IPS-15b (cell line): ENCODE measurements at regions not wholly inside any gene's neighbourhood (a gene's known extent, or its start where the extent isn't known, plus 50 kb on each side); places are given as distances from the start of the nearest gene placed in this dataset.

Experiments used
- H3K27me3 ChIP-seq: one replicate; pipeline ENCODE4 v1.6.1; 2013; ENCODE audit warnings: low read length; ENCODE audit not compliant: control insufficient read depth, insufficient read depth
- H3K36me3 ChIP-seq: one replicate; pipeline ENCODE4 v1.6.1; 2013; ENCODE audit warnings: low read length; ENCODE audit not compliant: control insufficient read depth, insufficient read depth
- H3K4me1 ChIP-seq: one replicate; pipeline ENCODE4 v1.6.1; 2013; ENCODE audit warnings: mild to moderate bottlenecking, low read length; ENCODE audit not compliant: control insufficient read depth, insufficient read depth
- H3K4me3 ChIP-seq: one replicate; pipeline ENCODE4 v1.5.1; 2013; ENCODE audit warnings: low read depth, low read length
- H3K9ac ChIP-seq: one replicate; pipeline ENCODE4 v1.6.1; 2013; ENCODE audit warnings: low read depth, mild to moderate bottlenecking, low read length
- H3K9me3 ChIP-seq: one replicate; pipeline ENCODE4 v1.6.1; 2013; ENCODE audit warnings: mild to moderate bottlenecking, low read length; ENCODE audit not compliant: control insufficient read depth, insufficient read depth

DNA sequence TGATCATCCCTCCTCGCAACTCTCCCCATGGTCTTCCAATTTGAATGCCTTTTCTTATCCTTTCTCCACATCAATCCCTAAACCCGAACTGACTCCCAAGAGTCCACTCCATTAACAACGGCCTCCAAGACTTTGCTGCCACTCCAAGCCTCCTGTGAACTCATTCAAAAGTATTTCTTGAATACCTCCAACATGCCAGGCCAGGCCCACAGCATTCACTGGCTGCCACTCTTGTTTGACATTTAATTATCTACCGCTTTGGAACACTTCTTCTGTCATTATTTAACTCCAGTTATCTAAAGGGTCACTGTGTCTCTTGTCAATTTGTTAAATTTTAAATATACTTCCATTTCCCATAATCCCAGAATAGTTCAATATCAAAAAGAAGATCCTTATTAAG, 378.9 kb downstream of the EFNA5 start:
- no peaks in the 10 kb centered on the region for H3K36me3 ChIP-seq
- H3K4me3 ChIP-seq: no peak overlapping the region
- H3K9ac ChIP-seq: no peak overlapping the region
- no peaks in the 10 kb centered on the region for H3K27me3 ChIP-seq
- H3K4me1 ChIP-seq: peaks cover 3% of the 10 kb centered on the region
- H3K9me3 ChIP-seq: no peaks in the 10 kb centered on the region

DNA sequence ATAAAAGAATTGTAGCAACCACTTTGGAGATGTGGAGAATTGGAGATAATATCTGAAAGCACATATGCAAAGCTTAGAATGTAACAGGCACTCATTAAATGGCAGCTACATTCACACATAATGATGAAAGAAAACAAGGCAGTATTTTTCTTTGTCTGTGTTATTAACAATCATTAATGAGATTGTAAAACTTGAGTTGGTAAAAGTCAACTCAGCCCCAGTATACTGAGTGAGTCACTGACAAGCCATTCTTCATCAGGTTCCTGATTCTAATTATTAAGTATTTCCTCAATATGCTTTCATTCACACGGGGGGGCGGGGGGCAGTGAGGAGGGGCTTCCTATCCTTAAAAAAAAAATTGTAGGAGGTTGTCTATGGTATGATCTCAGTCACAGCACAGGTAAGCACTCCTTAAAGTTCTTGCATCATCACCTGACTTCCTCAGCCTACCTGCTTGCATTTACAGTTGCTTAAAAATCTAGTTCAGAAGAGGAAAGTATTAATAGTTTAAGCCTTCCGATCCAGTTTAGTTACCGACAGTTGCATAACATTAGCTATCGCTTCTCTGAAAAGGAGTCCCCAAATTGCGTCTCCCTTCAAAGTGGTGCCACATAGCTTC, 379.8 kb downstream of the EFNA5 start:
- no peak overlapping the region for H3K9ac ChIP-seq
- peaks cover 3% of the 10 kb centered on the region for H3K4me1 ChIP-seq
- H3K9me3 ChIP-seq: no peaks in the 10 kb centered on the region
- H3K36me3 ChIP-seq: no peaks in the 10 kb centered on the region
- no peak overlapping the region for H3K4me3 ChIP-seq
- H3K27me3 ChIP-seq: no peaks in the 10 kb centered on the region

DNA sequence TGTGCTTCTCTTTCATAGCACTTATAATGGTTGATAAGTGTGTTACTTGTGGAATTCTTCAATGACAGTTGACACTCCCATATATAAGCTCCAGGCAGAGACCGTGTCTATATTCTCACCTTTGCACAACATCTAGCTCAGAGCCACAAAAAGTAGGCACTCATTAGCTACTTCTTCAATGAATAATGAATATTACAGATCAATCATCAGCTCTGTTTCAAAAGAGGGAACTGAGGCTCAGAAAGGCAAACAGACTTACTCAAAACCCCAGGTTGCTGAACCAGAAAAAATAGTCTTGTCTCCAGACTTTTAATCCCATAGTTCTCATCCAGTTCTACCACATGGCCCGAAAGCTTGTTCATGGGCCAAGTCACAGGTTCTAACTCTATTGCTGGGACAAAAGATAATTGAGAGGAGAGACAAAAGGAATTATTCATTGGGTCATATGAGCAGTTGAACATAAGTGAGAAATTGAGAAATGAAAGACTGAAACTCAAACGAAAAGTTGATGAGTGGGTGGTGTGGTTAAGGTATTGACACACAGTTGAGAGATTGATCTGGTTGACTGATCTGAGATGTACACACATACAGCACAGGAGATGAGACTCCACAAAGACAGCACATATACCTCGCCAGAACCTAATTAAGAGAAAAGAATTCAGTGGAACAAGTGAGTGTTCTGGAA, 381.6 kb downstream of the EFNA5 start:
- Histone ChIP-seq H3K9ac (no peak overlapping the region), H3K9me3 (no peaks in the 10 kb centered on the region), H3K4me1 (no peaks in the 10 kb centered on the region), H3K27me3 (no peaks in the 10 kb centered on the region), H3K4me3 (no peak overlapping the region), H3K36me3 (no peaks in the 10 kb centered on the region)

DNA sequence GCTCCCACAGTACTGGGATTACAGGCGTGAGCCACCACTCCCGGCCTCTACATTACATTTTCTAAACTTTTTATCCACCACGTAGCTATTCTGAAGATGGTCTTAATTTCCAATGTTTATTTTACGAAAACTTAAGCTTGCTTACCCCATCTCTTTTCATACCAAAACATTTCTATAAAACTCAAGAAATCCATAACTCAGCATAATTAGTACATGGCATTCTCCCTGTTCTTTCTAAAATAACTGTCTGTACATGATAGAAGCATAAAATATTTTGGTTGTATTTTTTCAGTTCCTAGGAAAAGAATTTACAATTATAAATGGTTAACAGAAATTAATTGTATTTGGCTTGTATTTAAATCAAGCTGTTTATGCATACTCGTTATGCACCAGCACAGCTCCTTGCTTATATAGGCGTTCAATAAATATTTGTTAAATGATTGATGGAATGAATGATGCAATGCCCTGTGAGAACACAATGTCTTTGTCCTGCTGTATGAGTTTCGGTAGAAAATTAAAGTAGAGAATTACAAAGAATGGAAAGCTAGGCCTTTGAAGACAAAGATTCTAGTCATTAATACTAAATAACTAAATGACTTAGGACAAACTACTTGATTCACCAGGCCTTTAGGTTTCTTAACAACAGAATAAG, 384.2 kb downstream of the EFNA5 start:
- H3K9me3 ChIP-seq: no peaks in the 10 kb centered on the region
- H3K27me3 ChIP-seq: no peaks in the 10 kb centered on the region
- no peak overlapping the region for H3K9ac ChIP-seq
- no peaks in the 10 kb centered on the region for H3K4me1 ChIP-seq
- H3K36me3 ChIP-seq: no peaks in the 10 kb centered on the region
- H3K4me3 ChIP-seq: no peak overlapping the region

DNA sequence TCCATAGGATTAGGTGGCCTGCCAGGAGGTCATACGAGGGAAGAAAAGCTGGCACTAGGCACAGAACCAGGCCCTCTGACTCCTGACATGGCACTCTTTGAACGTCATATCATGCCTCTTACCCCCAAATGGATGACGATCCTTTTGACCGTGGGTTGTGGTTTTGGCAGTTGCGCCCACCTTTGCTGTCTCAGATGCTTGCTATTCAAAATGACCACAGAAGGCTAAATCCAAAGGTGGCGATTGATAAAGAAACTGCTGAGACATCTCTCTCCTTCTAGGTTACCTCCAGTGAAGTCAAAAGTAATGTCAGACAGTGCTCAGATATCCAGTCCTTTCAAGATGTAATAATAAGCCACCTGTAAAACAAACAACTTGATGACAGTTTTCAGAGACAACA, 385.0 kb downstream of the EFNA5 start:
- H3K27me3 ChIP-seq: no peaks in the 10 kb centered on the region
- no peaks in the 10 kb centered on the region for H3K36me3 ChIP-seq
- H3K9ac ChIP-seq: no peak overlapping the region
- H3K4me1 ChIP-seq: no peaks in the 10 kb centered on the region
- no peak overlapping the region for H3K4me3 ChIP-seq
- no peaks in the 10 kb centered on the region for H3K9me3 ChIP-seq

DNA sequence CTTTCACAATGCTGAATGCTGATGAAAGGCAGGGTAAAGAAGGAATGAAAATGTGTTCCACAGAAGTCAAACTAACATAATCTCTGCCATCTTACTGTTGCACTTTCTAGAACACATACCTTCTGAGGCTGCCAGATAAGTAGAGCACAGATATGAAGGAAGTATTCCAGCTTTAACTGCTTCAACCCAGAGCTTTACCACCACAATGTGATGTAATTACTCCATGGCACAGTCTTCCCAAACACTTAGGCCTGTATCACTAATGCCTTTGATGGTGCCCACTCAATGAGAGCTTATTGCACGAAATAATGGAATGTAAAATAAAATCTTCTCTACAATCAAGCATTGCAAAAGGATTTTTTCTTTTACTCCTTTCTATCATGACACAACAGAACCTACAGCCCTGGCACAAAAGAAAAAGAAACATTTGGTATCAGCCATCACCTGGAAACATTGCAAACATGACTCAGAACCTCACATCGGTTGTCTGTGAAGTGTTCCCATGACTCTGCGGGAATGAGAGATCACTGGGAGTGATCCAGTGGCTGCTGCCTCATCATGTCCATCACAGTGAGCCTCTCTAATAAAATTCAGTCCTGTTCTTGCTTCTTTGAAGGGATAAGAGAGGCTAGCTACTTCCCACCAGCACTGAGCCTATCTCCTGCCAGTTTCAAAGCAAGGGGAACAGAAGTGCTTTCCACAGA, 385.8 kb downstream of the EFNA5 start:
- no peaks in the 10 kb centered on the region for H3K4me1 ChIP-seq
- no peaks in the 10 kb centered on the region for H3K9me3 ChIP-seq
- no peak overlapping the region for H3K4me3 ChIP-seq
- no peak overlapping the region for H3K9ac ChIP-seq
- H3K36me3 ChIP-seq: no peaks in the 10 kb centered on the region
- H3K27me3 ChIP-seq: no peaks in the 10 kb centered on the region

DNA sequence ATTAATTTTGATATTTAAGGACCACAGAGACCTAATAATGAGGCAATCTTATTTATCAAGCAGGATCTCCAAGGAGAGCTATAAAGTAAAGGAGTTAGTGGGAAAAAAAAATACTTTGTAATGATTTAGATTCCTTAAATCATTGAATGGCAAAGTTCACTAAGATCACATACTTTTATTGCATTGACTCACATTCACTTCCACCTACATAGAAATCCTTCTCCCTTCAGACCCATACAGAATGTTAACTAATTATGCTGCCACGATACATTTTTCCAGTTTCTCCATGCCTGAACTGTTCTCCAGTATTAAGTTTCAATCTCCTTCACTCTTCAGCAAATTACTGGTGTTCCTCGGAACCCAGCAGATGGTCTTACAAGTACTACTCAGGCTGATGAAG, 388.7 kb downstream of the EFNA5 start:
- H3K4me1 ChIP-seq: no peaks in the 10 kb centered on the region
- no peak overlapping the region for H3K4me3 ChIP-seq
- H3K27me3 ChIP-seq: no peaks in the 10 kb centered on the region

DNA sequence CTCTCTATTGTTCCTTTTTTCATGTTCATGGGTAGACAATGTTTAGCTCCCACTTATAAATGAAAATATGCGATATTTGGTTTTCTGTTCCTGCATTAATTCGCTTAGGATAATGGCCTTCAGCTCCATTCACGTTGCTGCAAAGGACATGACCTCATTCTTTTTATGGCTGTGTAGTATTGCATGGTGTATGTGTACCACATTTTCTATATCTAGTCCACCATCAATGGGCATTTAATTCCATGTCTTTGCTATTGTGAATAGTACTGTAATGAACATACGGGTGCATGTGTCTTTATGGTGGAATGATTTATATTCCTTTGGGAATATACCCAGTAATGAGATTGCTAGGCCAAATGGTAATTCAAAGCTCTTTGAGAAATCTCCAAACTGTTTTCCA, 392.0 kb downstream of the EFNA5 start:
- no peaks in the 10 kb centered on the region for H3K27me3 ChIP-seq
- H3K4me1 ChIP-seq: no peaks in the 10 kb centered on the region
- no peak overlapping the region for H3K9ac ChIP-seq
- no peaks in the 10 kb centered on the region for H3K36me3 ChIP-seq
- no peak overlapping the region for H3K4me3 ChIP-seq
- no peaks in the 10 kb centered on the region for H3K9me3 ChIP-seq

More for the DNA sequence above, 388.7 kb downstream of the EFNA5 start:
- Histone ChIP-seq H3K9me3 (no peaks in the 10 kb centered on the region), H3K36me3 (no peaks in the 10 kb centered on the region), H3K9ac (no peak overlapping the region)

DNA sequence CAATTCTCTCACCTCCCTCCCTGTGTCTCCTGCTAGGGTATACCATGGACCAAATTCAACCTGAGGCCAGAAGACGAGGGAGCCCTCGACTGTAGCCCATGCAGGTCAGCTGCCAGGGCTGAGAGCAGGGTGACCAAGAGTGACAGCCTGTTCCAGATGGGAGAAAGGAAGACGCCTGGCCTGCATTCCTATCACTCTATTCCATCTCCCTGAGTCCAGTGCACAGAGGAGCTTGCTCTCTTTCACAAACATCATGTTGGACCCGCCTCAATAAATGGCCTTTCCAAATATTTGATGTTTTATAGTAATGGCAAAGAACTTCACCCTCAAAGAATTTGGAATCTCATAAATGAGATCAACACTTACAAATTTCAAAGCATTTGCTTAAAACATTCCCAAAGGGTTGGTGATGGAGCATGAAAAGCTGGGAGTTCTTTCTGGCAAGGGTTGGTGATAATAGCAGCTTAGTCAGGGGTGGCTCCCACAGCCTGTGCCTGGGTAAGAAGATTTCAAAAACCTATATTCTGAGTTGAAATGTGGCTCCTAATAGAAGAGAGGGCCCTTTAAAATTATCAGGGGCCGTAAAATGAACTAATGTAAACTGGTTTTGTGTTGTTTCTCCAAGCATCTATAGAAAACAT, 393.1 kb downstream of the EFNA5 start:
- H3K9ac ChIP-seq: no peak overlapping the region
- H3K4me3 ChIP-seq: no peak overlapping the region
- H3K9me3 ChIP-seq: no peaks in the 10 kb centered on the region
- H3K36me3 ChIP-seq: no peaks in the 10 kb centered on the region
- H3K4me1 ChIP-seq: no peaks in the 10 kb centered on the region
- H3K27me3 ChIP-seq: no peaks in the 10 kb centered on the region

DNA sequence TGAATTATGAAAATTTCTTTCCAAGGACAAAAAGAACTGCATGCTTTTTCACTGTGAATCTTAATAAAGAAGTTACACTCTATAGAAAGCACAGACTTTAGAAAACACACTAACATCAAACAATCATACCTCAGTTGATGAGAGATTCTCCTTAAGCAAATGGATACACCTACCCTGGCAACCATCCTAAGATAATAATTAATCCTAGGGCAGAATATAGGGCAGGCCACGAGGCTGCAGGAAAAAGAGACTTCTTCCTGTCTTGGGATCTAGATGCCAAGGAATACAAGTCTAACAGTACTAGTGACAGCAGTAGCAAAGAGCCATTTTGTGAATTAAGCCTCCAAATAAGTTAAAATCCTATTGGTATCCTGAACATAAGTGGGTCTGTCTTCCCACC, 395.4 kb downstream of the EFNA5 start:
- Histone ChIP-seq H3K27me3 (no peaks in the 10 kb centered on the region), H3K4me3 (no peak overlapping the region), H3K36me3 (no peaks in the 10 kb centered on the region), H3K9me3 (no peaks in the 10 kb centered on the region), H3K9ac (no peak overlapping the region), H3K4me1 (peaks cover 6% of the 10 kb centered on the region)

DNA sequence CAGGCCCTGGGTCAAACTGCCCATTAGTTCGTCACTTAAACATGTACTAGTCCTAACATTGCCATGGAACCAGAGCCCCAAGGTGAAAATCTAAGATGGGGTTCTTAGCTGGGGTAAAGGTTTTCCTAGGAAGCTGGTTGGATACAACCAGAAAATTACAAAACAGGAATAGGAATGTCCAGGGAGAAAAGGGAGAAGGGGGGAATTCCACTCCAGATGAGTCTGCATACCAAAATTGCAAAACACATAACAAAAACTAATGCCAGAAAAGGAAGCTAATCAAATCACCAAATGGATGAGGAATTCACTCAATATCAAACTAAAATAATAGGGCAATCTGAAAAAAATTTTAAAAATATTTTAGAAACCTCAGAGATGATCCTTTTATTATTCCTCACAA, 396.2 kb downstream of the EFNA5 start:
- H3K27me3 ChIP-seq: no peaks in the 10 kb centered on the region
- peaks cover 6% of the 10 kb centered on the region for H3K4me1 ChIP-seq
- no peaks in the 10 kb centered on the region for H3K9me3 ChIP-seq
- no peak overlapping the region for H3K9ac ChIP-seq
- H3K36me3 ChIP-seq: no peaks in the 10 kb centered on the region
- H3K4me3 ChIP-seq: no peak overlapping the region
